Ramos (cell line): ENCODE measurements at regions not wholly inside any gene's neighbourhood (a gene's known extent, or its start where the extent isn't known, plus 50 kb on each side); places are given as distances from the start of the nearest gene placed in this dataset.
"Not testable (repeated sequence)": the region's sequence is repeated elsewhere in the genome, so short reads cannot be mapped to it uniquely, and the experiment has no call there.

Experiments
- in situ Hi-C: fragments of 300-500 bp; cut with MboI; formaldehyde crosslinking; loops from one replicate; pipeline ENCODE4 v1.14.3; 2022; ENCODE audit warnings: low sequenced_read_pairs; ENCODE audit not compliant: unreplicated experiment

- in situ Hi-C loops, result no loop called here
These were observed 311.6 kb downstream of the DSC3 start for GRCh38 chr18:30730915-30731314.

DNA sequence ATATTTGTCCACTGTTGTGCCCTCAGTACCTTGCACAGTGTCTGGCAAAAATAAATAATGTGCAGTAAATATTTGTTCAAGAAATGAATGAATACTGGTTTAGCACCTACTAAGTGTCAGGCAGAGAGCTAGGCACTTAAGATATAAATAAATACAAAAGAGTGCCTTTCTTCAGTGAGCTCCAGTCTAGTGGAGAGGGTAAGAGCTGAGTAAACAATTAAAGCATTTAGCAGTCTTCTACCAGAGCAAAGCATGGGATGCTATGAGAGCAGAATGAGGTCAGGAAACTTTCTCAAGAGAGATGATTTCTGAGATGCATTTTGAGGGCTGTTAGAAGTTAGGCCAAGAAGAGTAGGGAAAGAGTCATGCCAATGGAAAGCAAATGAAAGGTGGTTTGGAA lies 314.7 kb downstream of the DSC3 start:
- in situ Hi-C loops, result no loop called here

GRCh38 chr18:30713299-30713698 lies 329.2 kb downstream of the DSC3 start:
- in situ Hi-C loops, result no loop called here

GRCh38 chr18:30712383-30712782 lies 330.2 kb downstream of the DSC3 start:
- in situ Hi-C loops, result no loop called here

GRCh38 chr18:30709595-30709994 lies 332.9 kb downstream of the DSC3 start:
- in situ Hi-C loops, result no loop called here

DNA sequence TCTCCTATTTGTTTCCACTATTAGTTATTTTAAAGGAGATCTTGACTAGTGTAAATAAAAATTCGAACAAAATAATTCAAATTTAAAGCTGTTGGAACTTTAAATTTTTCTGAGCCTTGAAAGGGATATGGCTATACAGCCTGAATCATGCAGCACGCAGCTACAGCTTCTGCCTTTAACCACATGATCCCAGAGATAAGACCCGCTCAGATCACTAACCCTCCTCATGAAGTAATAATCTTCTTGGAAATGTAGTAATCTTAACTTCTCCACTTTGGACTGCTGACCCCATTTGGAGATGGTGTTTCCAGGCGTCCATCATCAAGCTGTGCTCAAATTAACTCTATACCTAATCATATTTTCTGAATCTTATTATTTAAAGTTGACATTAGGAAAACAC lies 336.6 kb downstream of the DSC3 start:
- in situ Hi-C loops, result no loop called here

GRCh38 chr18:30698571-30698970 lies 344.0 kb downstream of the DSC3 start:
- in situ Hi-C loops, result no loop called here

- in situ Hi-C loops, result no loop called here
These were observed 346.3 kb downstream of the DSC3 start for GRCh38 chr18:30696201-30696600.

DNA sequence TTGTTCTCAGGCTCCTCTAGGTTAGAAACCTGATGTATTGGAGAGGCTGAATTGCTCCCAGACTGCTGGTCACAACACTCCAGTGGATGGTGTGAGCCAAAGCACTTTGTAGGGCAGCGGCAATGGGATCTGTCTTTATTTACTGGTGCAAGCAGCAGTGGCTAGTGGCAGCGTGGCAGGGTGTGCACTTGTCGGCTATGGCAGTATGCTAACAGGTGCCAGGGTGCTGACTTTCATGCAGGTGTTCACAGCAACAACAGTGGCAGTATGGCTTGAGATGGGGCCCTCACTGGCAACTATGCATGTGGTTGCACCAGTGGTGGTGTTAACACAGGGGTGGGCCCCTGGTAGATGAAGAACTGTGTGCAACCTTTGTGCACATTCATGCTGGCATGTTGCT lies 347.8 kb downstream of the DSC3 start:
- in situ Hi-C loops, result no loop called here

DNA sequence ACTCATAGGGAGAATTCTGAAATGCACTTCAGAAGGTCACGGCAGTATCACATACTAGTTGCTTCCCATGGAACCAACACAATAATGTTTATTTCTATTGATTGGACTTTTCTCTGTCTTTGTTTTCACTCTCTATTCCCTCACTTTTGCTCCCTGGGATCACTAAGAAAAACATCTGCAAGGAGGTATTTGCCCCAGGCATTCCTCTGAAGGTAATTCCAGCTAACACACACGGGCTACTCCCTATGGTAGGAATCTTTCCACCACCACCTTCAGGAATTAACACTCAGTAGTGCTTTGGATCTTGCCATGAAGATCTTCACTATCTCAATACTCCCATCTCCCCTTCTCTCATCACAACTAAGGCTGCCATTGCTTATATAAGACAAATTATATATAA lies 353.3 kb downstream of the DSC3 start:
- in situ Hi-C loops, result no loop called here

DNA sequence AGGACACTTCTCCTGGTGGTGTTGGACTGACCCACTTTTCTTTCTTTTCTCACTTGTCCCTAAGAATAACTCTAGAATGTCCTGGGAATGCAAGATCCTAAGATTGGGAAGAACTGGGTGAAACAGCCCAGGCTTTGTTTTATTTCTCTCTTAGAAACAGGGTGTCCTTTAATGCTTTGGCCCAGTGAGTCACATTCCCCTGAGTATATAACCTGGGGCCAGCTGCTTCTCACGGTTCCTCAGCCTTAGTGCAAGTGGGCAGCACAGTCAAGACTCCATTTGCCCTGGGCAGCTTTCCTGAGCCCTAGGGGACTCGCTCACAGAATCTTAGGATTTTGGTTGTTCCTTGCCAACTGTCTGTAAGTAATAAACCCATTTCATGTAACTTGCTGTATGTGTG lies 355.0 kb downstream of the DSC3 start:
- in situ Hi-C loops, result no loop called here

DNA sequence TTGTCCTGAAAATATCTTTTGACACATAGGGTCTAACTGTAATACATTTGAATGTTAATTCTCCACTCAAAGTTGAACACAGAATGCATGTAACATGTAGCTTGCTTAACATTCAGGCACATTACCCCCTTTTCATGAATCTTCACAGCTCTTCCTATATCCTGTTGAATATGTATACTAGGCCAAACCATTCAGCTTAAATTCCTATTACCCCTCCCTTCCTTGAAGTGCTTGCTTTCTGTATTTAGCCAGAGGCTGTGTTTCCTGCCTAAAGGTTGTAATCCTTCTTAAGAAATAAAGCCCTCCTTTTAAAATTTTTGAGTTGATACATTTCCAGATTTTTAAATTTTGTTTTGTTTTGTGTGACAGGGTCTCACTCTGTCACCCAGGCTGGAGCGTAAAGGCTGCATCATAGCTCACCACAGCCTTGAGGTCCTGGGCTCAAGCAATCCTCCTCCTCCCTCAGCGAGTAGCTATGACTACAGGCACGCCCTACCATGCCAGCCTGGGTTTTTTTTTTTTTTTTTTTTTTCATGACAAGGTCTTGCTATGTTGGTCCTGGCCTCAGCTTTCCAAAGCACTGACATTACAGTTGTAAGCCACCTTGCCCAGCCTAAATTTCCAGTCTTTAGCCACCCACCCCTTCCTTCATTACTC lies 357.6 kb downstream of the DSC3 start:
- in situ Hi-C loops, result no loop called here

- in situ Hi-C loops, result no loop called here
These were observed 358.7 kb downstream of the DSC3 start for GRCh38 chr18:30683836-30684235.

- in situ Hi-C loops, result no loop called here
These were observed 359.9 kb downstream of the DSC3 start for GRCh38 chr18:30682672-30683071.

DNA sequence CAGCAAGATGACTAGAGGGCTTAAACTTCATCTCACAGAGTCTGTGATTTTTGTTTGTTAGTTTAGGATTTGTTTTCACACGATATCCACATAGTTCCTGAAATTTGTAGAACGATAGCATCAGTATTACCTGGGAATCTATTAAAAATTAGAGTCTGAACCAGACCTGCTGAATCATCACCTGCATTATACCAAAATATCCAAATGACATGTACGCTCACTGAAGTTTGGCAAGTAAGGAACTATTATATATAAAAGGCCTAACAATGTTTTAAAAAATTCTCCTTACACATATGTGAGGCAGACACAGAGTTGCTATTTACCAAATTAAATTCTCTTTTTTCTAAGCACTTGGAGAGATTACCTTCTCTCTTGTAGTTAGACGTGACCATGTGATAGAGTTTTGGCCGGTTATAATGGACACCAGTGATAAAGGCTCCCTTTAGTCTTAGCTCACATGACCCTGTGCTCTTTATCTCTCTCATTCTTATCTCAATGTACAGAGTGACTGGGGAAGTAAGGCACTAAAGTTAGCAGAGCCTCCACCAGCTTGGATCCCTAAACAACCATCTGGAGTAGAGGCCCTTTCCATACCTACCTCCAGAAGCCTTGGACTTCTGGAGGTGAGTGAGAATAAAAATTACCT lies 363.1 kb downstream of the DSC3 start:
- in situ Hi-C loops, result no loop called here

- in situ Hi-C loops, result not testable (repeated sequence)
These were observed 364.7 kb downstream of the DSC3 start for GRCh38 chr18:30677813-30678212.

GRCh38 chr18:30676053-30676480 lies 366.5 kb downstream of the DSC3 start:
- in situ Hi-C loops, result no loop called here

DNA sequence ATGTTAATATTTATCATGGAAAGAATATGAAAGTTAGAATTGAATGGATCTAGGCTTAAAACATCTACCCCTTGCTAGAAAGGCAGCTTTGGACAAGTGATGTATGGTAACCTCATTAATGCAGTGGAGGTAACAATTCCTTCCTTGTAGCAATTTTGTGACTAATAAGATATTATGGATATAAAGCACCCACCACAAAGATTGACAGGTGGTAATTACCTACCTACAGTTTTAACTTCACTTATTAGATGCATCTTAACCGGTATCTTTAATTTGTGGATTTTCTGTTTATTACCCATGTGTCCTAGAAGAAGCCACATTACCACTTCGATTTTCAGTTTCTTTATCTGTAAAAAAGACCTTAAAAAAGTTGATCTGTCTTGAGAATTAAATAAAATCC lies 367.0 kb downstream of the DSC3 start:
- in situ Hi-C loops, result no loop called here

DNA sequence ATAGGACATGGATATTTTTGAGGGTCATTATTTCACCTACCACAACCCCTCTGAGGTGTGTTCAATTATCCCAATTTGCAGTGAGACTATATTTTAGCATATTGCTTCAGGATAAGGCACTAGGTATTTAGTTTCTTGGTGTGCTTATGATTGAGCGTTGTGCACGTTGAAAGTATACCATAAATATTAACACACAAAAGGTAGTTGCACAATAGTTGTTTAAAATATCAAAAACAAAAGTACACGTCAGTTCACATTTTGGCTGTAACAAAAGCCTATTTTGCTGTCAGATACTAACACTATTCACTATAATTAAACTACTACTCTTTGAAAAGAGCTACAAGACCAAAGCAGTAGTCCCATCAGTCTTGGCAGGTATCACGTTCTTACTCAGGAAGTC lies 367.5 kb downstream of the DSC3 start:
- in situ Hi-C loops, result no loop called here

GRCh38 chr18:30674596-30674995 lies 367.9 kb downstream of the DSC3 start:
- in situ Hi-C loops, result no loop called here

- in situ Hi-C loops, result not testable (repeated sequence)
These were observed 370.1 kb downstream of the DSC3 start for GRCh38 chr18:30672439-30672838.

DNA sequence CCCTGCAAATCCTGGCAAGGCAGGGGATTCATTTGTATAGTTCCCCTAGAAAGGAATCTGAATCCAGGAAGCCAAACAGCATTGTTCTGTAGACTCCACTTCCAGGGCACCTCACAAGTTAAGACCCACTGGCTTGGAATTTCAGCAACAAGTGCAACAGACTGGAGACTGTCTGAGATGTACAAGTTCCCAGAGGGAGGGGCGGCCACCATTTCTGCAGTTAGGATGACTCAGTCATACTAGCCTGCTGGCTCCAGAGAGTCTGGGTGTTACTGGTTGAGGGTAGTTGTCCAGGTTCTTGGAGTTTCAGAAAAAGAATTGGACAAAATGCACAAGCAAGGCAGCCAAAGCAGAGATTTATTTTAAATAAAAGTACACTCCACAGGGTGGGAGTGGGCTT lies 384.2 kb downstream of the DSC3 start:
- in situ Hi-C loops, result no loop called here
